ENCODE measurements at regions not wholly inside any gene's neighbourhood (a gene's known extent, or its start where the extent isn't known, plus 50 kb on each side); places are given as distances from the start of the nearest gene placed in this dataset.

DNA sequence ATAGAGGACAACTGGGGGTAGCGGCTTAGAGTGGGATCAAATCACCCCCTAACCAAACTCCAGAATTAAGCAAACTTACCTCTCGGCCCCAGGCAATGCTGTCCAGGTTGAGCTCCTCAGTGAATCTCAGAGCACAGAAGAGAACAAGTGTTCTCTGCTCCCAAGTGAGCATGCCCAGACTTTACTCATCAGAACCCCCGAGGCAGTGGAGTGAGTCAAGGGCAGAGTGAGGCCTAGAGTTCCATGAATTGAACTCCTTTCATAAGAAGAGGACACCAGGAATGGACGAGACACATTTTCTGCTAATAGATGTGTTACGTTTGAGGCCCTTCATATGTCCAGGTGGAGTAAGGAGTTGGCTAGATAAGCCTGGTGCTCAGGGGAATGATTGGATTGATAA is 134.0 kb upstream of the DTNBP1 start:
- Histone ChIP-seq H4K5ac (ENCODE audit: insufficient read length, low read depth, low read length) (no peak overlapping the region), H3K79me1 (ENCODE audit: insufficient read depth, low read depth, low read length, poor library complexity, severe bottlenecking) (no peaks in the 10 kb centered on the region), H2BK15ac (ENCODE audit: low read depth, low read length) (no peak overlapping the region), H3K79me2 (ENCODE audit: insufficient read depth, low read length) (no peaks in the 10 kb centered on the region), H3K4me2 (ENCODE audit: insufficient read depth, insufficient read length, low read length) (no peak overlapping the region), H3K18ac (ENCODE audit: insufficient read length, low read depth, low read length) (no peak overlapping the region), H3K27me3 (ENCODE audit: insufficient read depth, low read length) (no peaks in the 10 kb centered on the region), H3K4ac (ENCODE audit: low read depth, low read length) (no peak overlapping the region), H2BK20ac (ENCODE audit: low read depth, low read length, poor library complexity, severe bottlenecking) (no peak overlapping the region), H2BK120ac (ENCODE audit: low read depth, low read length, poor library complexity, severe bottlenecking) (no peak overlapping the region), H3K23me2 (ENCODE audit: insufficient read length, low read depth, low read length, poor library complexity, severe bottlenecking) (no peaks in the 10 kb centered on the region), H3K56ac (ENCODE audit: insufficient read length, low read depth, low read length) (no peak overlapping the region), H2AFZ (ENCODE audit: low read length) (no peak overlapping the region), H3T11ph (ENCODE audit: low read length) (no peak overlapping the region), H2BK5ac (ENCODE audit: insufficient read length, low read length) (no peak overlapping the region), H3K9me3 (ENCODE audit: control insufficient read depth, low read depth, low read length) (peaks cover 9% of the 10 kb centered on the region), H3K23ac (ENCODE audit: insufficient read length, low read depth, low read length) (no peak overlapping the region), H3K9ac (ENCODE audit: extremely low read depth, insufficient read length, low read length) (no peak overlapping the region), H2BK12ac (ENCODE audit: insufficient read length, low read depth, low read length) (no peak overlapping the region), H4K91ac (ENCODE audit: insufficient read length, low read depth, low read length) (no peak overlapping the region), H3K27ac (ENCODE audit: insufficient read length, low read depth, low read length) (no peak overlapping the region), H4K20me1 (ENCODE audit: control insufficient read depth, insufficient read depth, insufficient read length) (no peaks in the 10 kb centered on the region), H3K4me1 (ENCODE audit: insufficient read depth, low read length) (no peaks in the 10 kb centered on the region), H2AK5ac (ENCODE audit: insufficient read length, low read length) (no peak overlapping the region), H3K14ac (ENCODE audit: insufficient read depth, low read length) (no peak overlapping the region), H4K8ac (replicated peaks; ENCODE audit: insufficient read length, low read depth, low read length) (no peak overlapping the region)
- H3K4me1 Mint-ChIP-seq: peaks cover 0 to 2% of the 10 kb centered on the region in 2 experiments; a peak in 1 of 4 replicates
- H3K9me3 Mint-ChIP-seq: peaks cover 20 to 27% of the 10 kb centered on the region in 2 experiments
- no peak overlapping the region for H3K4me3 Mint-ChIP-seq
- peaks cover 0 to 14% (median 8%) of the 10 kb centered on the region in 3 experiments; a peak in 5 of 7 replicates for H3K36me3 Mint-ChIP-seq (ENCODE audit: insufficient read depth in 1 of 3, low read depth in 3 of 3)
- DNase-seq: no peak
- H3K27ac Mint-ChIP-seq: no peak overlapping the region
- TF ChIP-seq, protein P1, sequence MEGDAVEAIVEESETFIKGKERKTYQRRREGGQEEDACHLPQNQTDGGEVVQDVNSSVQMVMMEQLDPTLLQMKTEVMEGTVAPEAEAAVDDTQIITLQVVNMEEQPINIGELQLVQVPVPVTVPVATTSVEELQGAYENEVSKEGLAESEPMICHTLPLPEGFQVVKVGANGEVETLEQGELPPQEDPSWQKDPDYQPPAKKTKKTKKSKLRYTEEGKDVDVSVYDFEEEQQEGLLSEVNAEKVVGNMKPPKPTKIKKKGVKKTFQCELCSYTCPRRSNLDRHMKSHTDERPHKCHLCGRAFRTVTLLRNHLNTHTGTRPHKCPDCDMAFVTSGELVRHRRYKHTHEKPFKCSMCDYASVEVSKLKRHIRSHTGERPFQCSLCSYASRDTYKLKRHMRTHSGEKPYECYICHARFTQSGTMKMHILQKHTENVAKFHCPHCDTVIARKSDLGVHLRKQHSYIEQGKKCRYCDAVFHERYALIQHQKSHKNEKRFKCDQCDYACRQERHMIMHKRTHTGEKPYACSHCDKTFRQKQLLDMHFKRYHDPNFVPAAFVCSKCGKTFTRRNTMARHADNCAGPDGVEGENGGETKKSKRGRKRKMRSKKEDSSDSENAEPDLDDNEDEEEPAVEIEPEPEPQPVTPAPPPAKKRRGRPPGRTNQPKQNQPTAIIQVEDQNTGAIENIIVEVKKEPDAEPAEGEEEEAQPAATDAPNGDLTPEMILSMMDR (conservative IDR thresholded peaks at IDR 0.05): no peak
- WGBS (ENCODE audit: extremely low coverage, insufficient read length, low lambda C conversion rate): no CpG with 5 or more reads among the region's 5 CpGs
- peaks cover 5% of the 10 kb centered on the region for H3K27me3 Mint-ChIP-seq (ENCODE audit: low read depth)
